ENCODE measurements at regions not wholly inside any gene's neighbourhood (a gene's known extent, or its start where the extent isn't known, plus 50 kb on each side); places are given as distances from the start of the nearest gene placed in this dataset.

GRCh38 chr16:22653876-22654275, 143.2 kb downstream of the NPIPB5 start:
- TF ChIP-seq POLR2A (IDR thresholded peaks at IDR 0.05; ENCODE audit: low read depth, low read length): no peak
- TF ChIP-seq CTCF (IDR thresholded peaks at IDR 0.05; ENCODE audit: extremely low read depth in 1 of 2, insufficient read depth in 1 of 2, low read depth in 1 of 2, low read length in 2 of 2): no peak

Data from endothelial cell of umbilical vein (primary cell).